HG03439 (cell line): ENCODE measurements at regions not wholly inside any gene's neighbourhood (a gene's known extent, or its start where the extent isn't known, plus 50 kb on each side); places are given as distances from the start of the nearest gene placed in this dataset.
"Not testable (repeated sequence)": the region's sequence is repeated elsewhere in the genome, so short reads cannot be mapped to it uniquely, and the experiment has no call there.

Source experiments
- ATAC-seq: cut with Tn5 transposase; IDR thresholded peaks from one replicate; pipeline ENCODE4 v1.9.1; 2021; ENCODE audit warnings: mild to moderate bottlenecking, moderate library complexity; ENCODE audit not compliant: unreplicated experiment

DNA sequence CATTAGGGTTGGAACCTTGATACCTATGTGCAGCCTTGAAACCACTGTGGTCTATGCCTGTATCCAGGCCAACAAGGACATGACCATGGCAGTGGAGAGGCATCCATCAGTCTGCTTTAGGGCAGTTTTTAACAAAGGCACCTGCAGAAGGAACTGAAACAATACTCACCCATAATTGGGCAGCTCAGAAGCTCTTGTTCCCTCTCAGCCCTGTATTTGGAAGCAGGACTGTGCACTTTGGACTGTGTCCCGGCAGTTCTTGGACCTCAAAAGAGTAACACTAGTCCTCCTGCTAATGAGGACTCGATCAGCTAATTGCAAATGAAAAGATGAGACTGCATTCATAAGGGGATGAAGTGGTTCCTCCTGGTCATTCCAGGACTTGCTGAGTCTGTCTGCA is 500.2 kb upstream of the TNP1 start:
- no peak for ATAC-seq

GRCh38 chr2:217357886-217358620 is 498.2 kb upstream of the TNP1 start:
- no peak for ATAC-seq

DNA sequence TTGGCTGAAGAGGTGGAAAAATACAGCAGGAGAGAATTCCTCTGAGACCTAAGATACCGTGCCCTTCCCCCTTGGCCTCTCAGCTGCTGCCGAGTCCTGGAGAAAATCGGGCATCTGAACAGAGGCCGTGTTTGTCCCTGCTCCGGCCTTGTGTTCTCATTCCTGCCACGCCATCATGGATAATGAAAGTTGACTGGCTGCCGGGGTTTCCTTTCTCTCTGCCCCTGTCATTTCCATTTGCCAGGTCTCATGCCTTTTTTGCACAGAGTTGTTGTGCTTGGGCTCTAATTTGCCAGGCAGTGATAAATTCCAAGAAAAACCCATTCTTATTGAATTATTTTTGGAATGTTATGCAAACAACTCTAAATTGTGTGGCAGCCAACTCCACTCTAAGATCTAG is 496.9 kb upstream of the TNP1 start:
- no peak for ATAC-seq

DNA sequence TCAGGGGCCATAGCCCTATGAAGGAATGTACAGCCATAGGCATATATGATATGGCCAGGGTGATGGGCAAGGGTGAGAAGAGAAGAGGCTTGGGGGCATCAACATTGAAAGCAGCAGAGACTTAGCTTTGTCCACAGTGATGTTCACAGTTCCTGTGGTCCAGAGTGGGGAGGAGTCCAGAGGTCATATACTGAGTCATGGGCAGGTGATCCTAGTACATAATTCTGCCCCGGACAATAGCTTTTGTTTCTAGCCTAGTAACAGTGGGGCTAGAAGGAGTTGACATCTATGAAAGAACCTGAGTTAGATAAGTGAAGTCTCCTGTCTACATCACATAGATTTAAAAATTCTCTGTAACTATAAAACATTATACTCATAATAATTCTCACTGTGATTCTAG is 496.3 kb upstream of the TNP1 start:
- ATAC-seq: no peak

GRCh38 chr2:217353591-217353990 is 493.7 kb upstream of the TNP1 start:
- ATAC-seq: no peak

- no peak for ATAC-seq
These were observed 491.5 kb upstream of the TNP1 start for GRCh38 chr2:217351378-217351777.

DNA sequence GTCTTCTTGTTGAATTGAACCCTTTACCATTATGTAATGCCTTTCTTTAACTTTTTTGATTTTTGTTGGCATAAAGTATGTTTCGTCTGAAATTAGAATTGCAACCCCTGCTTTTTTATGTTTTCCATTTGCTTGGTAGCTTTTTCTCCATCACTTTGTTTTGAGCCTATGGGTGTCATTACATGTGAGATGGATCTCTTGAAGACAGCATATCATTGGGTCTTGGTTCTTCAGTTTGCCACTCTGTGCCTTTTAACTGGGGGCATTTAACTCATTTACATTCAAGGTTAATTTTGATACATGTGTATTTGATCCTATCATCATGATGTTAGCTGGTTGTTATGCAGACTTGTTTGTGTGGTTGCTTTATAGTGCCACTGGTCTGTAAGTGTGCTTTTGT is 489.4 kb upstream of the TNP1 start:
- no peak for ATAC-seq

GRCh38 chr2:217347630-217348029 is 487.8 kb upstream of the TNP1 start:
- ATAC-seq: not testable (repeated sequence)

DNA sequence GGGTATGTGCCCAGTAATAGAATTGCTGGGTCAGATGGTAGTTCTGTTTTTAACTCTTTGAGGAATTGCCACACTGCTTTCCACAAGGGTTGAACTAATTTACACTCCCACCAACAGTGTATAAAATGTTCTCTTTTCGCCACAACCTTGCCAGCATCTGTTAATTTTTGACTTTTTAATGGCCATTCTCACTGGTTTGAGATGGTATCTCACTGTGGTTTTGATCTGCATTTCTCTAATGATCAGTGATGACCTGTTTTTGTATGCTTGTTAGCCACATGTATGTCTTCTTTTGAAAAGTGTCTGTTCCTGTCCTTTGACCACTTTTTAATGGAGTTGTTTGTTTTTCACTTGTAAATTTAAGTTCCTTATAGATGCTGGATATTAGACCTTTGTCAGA is 486.2 kb upstream of the TNP1 start:
- not testable (repeated sequence) for ATAC-seq

DNA sequence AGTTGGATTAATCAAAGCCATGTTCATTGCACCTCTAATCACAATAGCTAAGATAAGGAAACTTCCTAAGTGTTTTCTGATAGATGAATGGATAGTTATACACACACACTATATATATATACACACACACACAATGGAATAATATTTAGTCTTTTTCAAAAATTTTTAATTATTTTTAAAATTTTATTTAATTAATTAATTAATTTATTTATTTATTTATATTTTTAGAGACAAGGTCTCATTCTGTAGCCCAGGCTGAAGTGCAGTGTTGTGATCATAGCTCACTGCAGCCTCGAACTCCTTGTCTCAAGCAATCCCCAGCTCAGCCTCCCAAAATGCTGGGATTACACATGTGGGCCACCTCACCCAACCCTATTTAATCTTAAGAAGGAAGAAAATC is 481.0 kb upstream of the TNP1 start:
- no peak for ATAC-seq

DNA sequence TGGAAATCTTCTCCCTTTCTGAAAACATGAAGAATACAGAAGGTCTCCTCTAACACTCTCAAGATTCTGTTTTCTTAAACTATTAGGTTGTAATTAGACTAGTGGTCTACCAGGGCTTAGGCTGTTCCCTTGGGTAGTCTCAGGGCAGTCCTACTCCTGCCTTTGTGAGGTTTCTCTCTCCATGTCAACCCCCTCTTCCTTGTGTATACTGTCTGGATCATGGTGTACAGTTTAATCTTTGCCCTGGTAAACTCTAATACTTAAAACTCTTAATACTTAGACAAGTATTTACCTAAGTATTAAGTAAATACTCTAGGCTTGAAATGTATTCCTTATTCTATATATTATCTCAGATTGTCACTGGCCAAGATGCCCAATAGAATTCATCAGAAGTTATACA is 480.3 kb upstream of the TNP1 start:
- ATAC-seq: no peak

- ATAC-seq: no peak
These were observed 479.9 kb upstream of the TNP1 start for GRCh38 chr2:217339753-217340152.

DNA sequence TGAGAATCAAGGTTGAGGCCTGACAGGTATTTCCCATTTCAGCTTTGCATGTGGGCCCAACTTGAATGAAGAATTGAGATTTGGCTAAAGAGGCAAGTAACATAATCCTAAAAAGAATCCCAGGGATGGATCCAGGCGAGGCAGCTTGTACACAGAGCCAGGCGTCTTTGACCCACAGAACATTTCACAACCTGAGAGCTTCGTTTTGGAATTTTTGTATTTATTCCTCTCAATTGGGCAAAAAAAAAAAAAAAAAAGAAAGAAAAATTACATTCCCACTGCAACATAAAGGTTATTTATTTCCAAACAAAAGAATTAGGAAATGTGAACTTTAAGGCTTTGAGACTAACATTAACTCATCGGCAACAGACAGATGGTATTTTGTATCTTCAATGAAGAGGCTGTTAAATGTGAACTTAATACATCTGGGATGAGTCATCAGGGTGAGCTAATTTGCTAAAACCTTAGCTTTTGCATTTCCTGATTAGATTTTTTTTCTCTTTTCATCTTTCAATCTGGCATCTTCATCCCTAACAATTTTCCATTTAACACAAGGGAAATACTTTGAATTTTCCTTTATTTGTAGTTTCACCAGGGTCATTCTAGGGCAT is 478.5 kb upstream of the TNP1 start:
- ATAC-seq: no peak

- no peak for ATAC-seq
These were observed 477.9 kb upstream of the TNP1 start for GRCh38 chr2:217337771-217338170.

DNA sequence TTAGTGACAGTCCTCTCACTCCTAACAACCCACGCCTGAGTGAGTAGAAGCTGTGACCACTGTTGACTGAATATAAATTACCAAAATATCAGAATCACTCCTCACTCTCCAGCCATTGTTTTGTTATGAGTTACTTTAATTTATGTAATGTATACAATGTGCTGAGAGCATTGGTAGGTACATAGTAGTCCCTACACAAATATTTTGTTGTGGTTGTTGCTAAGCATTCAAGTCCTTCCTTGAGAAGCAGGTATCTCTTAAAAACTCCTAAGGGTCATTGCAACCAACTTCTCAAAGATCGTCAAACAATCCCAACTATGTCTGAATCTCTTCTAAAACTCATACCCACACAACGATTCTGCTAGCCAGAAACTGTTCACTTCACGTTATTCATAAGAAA is 476.8 kb upstream of the TNP1 start:
- no peak for ATAC-seq

- ATAC-seq: no peak
These were observed 475.6 kb upstream of the TNP1 start for GRCh38 chr2:217335341-217335966.

- no peak for ATAC-seq
These were observed 474.7 kb upstream of the TNP1 start for GRCh38 chr2:217334561-217334960.

DNA sequence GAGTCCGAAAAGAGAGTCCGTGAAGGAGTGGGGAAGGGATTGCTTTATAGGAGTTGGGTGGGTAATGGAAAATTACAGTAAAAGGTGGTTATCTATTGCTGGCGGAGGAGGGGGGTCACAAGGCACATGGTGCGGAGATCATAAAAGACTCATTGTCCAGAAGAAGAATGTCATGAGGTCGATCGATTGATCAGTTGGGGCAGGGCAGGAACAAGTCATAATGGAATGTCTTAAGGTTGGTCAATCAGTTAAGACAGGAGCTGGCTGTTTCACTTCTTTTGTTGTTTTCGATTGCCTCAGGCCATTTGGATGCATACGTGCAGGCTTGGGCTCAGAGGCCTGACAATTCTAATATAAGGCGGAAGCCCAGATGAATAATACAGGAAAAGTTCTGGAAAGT is 473.0 kb upstream of the TNP1 start:
- no peak for ATAC-seq

- no peak for ATAC-seq
These were observed 472.5 kb upstream of the TNP1 start for GRCh38 chr2:217332417-217332791.

GRCh38 chr2:217331523-217332416 is 471.9 kb upstream of the TNP1 start:
- ATAC-seq: no peak

DNA sequence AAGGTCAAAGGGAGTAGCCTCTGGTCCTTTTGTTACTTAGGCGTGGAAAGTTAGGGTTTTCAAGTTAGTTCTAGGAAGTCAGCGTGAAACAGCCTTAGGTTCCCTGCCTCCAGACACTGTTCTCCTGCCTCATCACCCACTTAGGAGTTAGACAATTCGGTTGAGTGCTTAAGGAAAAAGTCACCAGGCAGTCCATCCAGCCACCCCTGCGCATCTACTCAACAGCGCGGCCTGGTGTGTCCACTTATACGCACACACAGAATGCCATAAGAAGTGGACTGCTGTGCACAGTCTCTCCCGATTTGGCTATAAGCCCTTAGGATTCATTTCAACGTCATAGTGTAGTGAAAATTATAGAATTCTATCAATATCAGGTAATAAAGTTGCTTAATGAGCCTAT is 470.8 kb upstream of the TNP1 start:
- ATAC-seq: no peak
